ENCODE measurements at regions not wholly inside any gene's neighbourhood (a gene's known extent, or its start where the extent isn't known, plus 50 kb on each side); places are given as distances from the start of the nearest gene placed in this dataset.

GRCh38 chr12:23423796-23424195 lies 525.7 kb downstream of the SOX5 start:
- WGBS, result 96% methylated on average over 1 of the region's 2 CpGs
- DNase-seq, result no peak
- Histone ChIP-seq H3K9me3 (ENCODE audit: control insufficient read depth, low read length) (no peaks in the 10 kb centered on the region), H3K27ac (ENCODE audit: low read length, poor library complexity, severe bottlenecking) (no peak overlapping the region), H3K4me3 (ENCODE audit: insufficient read depth in 1 of 2, low read depth in 1 of 2, low read length in 2 of 2) (no peak overlapping the region), H4K91ac (ENCODE audit: low read length) (no peak overlapping the region), H3K18ac (ENCODE audit: low read depth in 1 of 2, low read length in 2 of 2) (no peak overlapping the region), H3K27me3 (ENCODE audit: control insufficient read depth in 1 of 2, insufficient read depth in 1 of 2, low read length in 2 of 2) (no peaks in the 10 kb centered on the region), H2AK5ac (ENCODE audit: low read length, severe bottlenecking) (no peak overlapping the region), H2BK12ac (ENCODE audit: low read length in 2 of 2) (no peak overlapping the region), H4K8ac (ENCODE audit: low read length) (no peak overlapping the region), H3K4me1 (ENCODE audit: control insufficient read depth, insufficient read depth, low read depth, low read length) (no peaks in the 10 kb centered on the region), H2BK5ac (ENCODE audit: low read depth, low read length, poor library complexity, severe bottlenecking) (no peak overlapping the region), H3K23ac (ENCODE audit: low read length in 2 of 2) (no peak overlapping the region), H3K36me3 (ENCODE audit: control insufficient read depth in 1 of 2, insufficient read depth in 2 of 2, low read depth in 1 of 2, low read length in 2 of 2) (no peaks in the 10 kb centered on the region), H3K14ac (ENCODE audit: low read length in 2 of 2) (no peak overlapping the region), H3K9ac (ENCODE audit: low read length) (no peak overlapping the region), H3K79me1 (replicated peaks; ENCODE audit: low read length, poor library complexity, severe bottlenecking) (no peaks in the 10 kb centered on the region), H3K4me2 (ENCODE audit: low read length, poor library complexity, severe bottlenecking) (no peak overlapping the region), H3K4ac (ENCODE audit: low read depth in 1 of 2, low read length in 2 of 2) (no peak overlapping the region), H2AFZ (ENCODE audit: low read depth, low read length) (no peak overlapping the region), H2BK15ac (ENCODE audit: low read depth, poor library complexity, severe bottlenecking) (no peak overlapping the region), H2BK120ac (ENCODE audit: low read depth, low read length) (no peak overlapping the region)

GRCh38 chr12:23424685-23425084 lies 524.8 kb downstream of the SOX5 start:
- Histone ChIP-seq H3K4me2 (ENCODE audit: low read length, poor library complexity, severe bottlenecking) (no peak overlapping the region), H4K8ac (ENCODE audit: low read length) (no peak overlapping the region), H3K18ac (ENCODE audit: low read depth in 1 of 2, low read length in 2 of 2) (no peak overlapping the region), H3K14ac (ENCODE audit: low read length in 2 of 2) (no peak overlapping the region), H4K91ac (ENCODE audit: low read length) (no peak overlapping the region), H2BK120ac (ENCODE audit: low read depth, low read length) (no peak overlapping the region), H3K9me3 (ENCODE audit: control insufficient read depth, low read length) (no peaks in the 10 kb centered on the region), H3K27ac (ENCODE audit: low read length, poor library complexity, severe bottlenecking) (no peak overlapping the region), H2AK5ac (ENCODE audit: low read length, severe bottlenecking) (no peak overlapping the region), H3K4me3 (ENCODE audit: insufficient read depth in 1 of 2, low read depth in 1 of 2, low read length in 2 of 2) (no peak overlapping the region), H3K79me1 (replicated peaks; ENCODE audit: low read length, poor library complexity, severe bottlenecking) (no peaks in the 10 kb centered on the region), H2BK15ac (ENCODE audit: low read depth, poor library complexity, severe bottlenecking) (no peak overlapping the region), H3K23ac (ENCODE audit: low read length in 2 of 2) (no peak overlapping the region), H3K4me1 (ENCODE audit: control insufficient read depth, insufficient read depth, low read depth, low read length) (no peaks in the 10 kb centered on the region), H2AFZ (ENCODE audit: low read depth, low read length) (no peak overlapping the region), H2BK5ac (ENCODE audit: low read depth, low read length, poor library complexity, severe bottlenecking) (no peak overlapping the region), H3K36me3 (ENCODE audit: control insufficient read depth in 1 of 2, insufficient read depth in 2 of 2, low read depth in 1 of 2, low read length in 2 of 2) (no peaks in the 10 kb centered on the region), H3K27me3 (ENCODE audit: control insufficient read depth in 1 of 2, insufficient read depth in 1 of 2, low read length in 2 of 2) (no peaks in the 10 kb centered on the region), H2BK12ac (ENCODE audit: low read length in 2 of 2) (no peak overlapping the region), H3K9ac (ENCODE audit: low read length) (no peak overlapping the region), H3K4ac (ENCODE audit: low read depth in 1 of 2, low read length in 2 of 2) (no peak overlapping the region)
- no peak for DNase-seq
- WGBS, result 95% methylated on average over 8 of the region's 9 CpGs

- Histone ChIP-seq H3K27ac (ENCODE audit: low read length, poor library complexity, severe bottlenecking) (no peak overlapping the region), H3K4ac (ENCODE audit: low read depth in 1 of 2, low read length in 2 of 2) (no peak overlapping the region), H2BK12ac (ENCODE audit: low read length in 2 of 2) (no peak overlapping the region), H2AK5ac (ENCODE audit: low read length, severe bottlenecking) (no peak overlapping the region), H3K9me3 (ENCODE audit: control insufficient read depth, low read length) (no peaks in the 10 kb centered on the region), H3K14ac (ENCODE audit: low read length in 2 of 2) (no peak overlapping the region), H3K79me1 (replicated peaks; ENCODE audit: low read length, poor library complexity, severe bottlenecking) (no peaks in the 10 kb centered on the region), H3K9ac (ENCODE audit: low read length) (no peak overlapping the region), H2BK120ac (ENCODE audit: low read depth, low read length) (no peak overlapping the region), H3K4me3 (ENCODE audit: insufficient read depth in 1 of 2, low read depth in 1 of 2, low read length in 2 of 2) (no peak overlapping the region), H2BK5ac (ENCODE audit: low read depth, low read length, poor library complexity, severe bottlenecking) (no peak overlapping the region), H3K4me1 (ENCODE audit: control insufficient read depth, insufficient read depth, low read depth, low read length) (no peaks in the 10 kb centered on the region), H4K8ac (ENCODE audit: low read length) (no peak overlapping the region), H4K91ac (ENCODE audit: low read length) (no peak overlapping the region), H2AFZ (ENCODE audit: low read depth, low read length) (no peak overlapping the region), H2BK15ac (ENCODE audit: low read depth, poor library complexity, severe bottlenecking) (no peak overlapping the region), H3K27me3 (ENCODE audit: control insufficient read depth in 1 of 2, insufficient read depth in 1 of 2, low read length in 2 of 2) (no peaks in the 10 kb centered on the region), H3K4me2 (ENCODE audit: low read length, poor library complexity, severe bottlenecking) (no peak overlapping the region), H3K23ac (ENCODE audit: low read length in 2 of 2) (no peak overlapping the region), H3K36me3 (ENCODE audit: control insufficient read depth in 1 of 2, insufficient read depth in 2 of 2, low read depth in 1 of 2, low read length in 2 of 2) (no peaks in the 10 kb centered on the region), H3K18ac (ENCODE audit: low read depth in 1 of 2, low read length in 2 of 2) (no peak overlapping the region)
- WGBS, result 60% methylated on average over 5 of the region's 6 CpGs
- DNase-seq, result no peak
Observed at GRCh38 chr12:23426328-23426727, 523.1 kb downstream of the SOX5 start.

GRCh38 chr12:23428758-23429157 lies 520.7 kb downstream of the SOX5 start:
- H3K4me3 ChIP-seq (ENCODE audit: insufficient read depth in 1 of 2, low read depth in 1 of 2, low read length in 2 of 2), result no peak overlapping the region
- no peaks in the 10 kb centered on the region for H3K79me1 ChIP-seq (replicated peaks; ENCODE audit: low read length, poor library complexity, severe bottlenecking)
- no peaks in the 10 kb centered on the region for H3K4me1 ChIP-seq (ENCODE audit: control insufficient read depth, insufficient read depth, low read depth, low read length)
- no peaks in the 10 kb centered on the region for H3K9me3 ChIP-seq (ENCODE audit: control insufficient read depth, low read length)
- no peak overlapping the region for H2AFZ ChIP-seq (ENCODE audit: low read depth, low read length)
- H2BK12ac ChIP-seq (ENCODE audit: low read length in 2 of 2), result no peak overlapping the region
- DNase-seq, result no peak
- H3K27me3 ChIP-seq (ENCODE audit: control insufficient read depth in 1 of 2, insufficient read depth in 1 of 2, low read length in 2 of 2), result no peaks in the 10 kb centered on the region
- H2BK5ac ChIP-seq (ENCODE audit: low read depth, low read length, poor library complexity, severe bottlenecking), result no peak overlapping the region
- no peak overlapping the region for H3K14ac ChIP-seq (ENCODE audit: low read length in 2 of 2)
- no peak overlapping the region for H4K8ac ChIP-seq (ENCODE audit: low read length)
- no peak overlapping the region for H4K91ac ChIP-seq (ENCODE audit: low read length)
- no peak overlapping the region for H3K18ac ChIP-seq (ENCODE audit: low read depth in 1 of 2, low read length in 2 of 2)
- 76% methylated on average over 2 of the region's 6 CpGs for WGBS
- H2BK15ac ChIP-seq (ENCODE audit: low read depth, poor library complexity, severe bottlenecking), result no peak overlapping the region
- H3K23ac ChIP-seq (ENCODE audit: low read length in 2 of 2), result no peak overlapping the region
- no peaks in the 10 kb centered on the region for H3K36me3 ChIP-seq (ENCODE audit: control insufficient read depth in 1 of 2, insufficient read depth in 2 of 2, low read depth in 1 of 2, low read length in 2 of 2)
- no peak overlapping the region for H3K4me2 ChIP-seq (ENCODE audit: low read length, poor library complexity, severe bottlenecking)
- H2BK120ac ChIP-seq (ENCODE audit: low read depth, low read length), result no peak overlapping the region
- no peak overlapping the region for H2AK5ac ChIP-seq (ENCODE audit: low read length, severe bottlenecking)
- H3K4ac ChIP-seq (ENCODE audit: low read depth in 1 of 2, low read length in 2 of 2), result no peak overlapping the region
- H3K27ac ChIP-seq (ENCODE audit: low read length, poor library complexity, severe bottlenecking), result no peak overlapping the region
- H3K9ac ChIP-seq (ENCODE audit: low read length), result no peak overlapping the region

Measured in mesenchymal stem cell (in vitro differentiated cells and primary cell).